Stimulated activated CD4-positive, alpha-beta T cell treated with anti-CD3 and anti-CD28 coated beads, Interleukin-12 subunit alpha, Interleukin-12 subunit beta, amount 100 ng/mL, for 24 hours (primary cell): ENCODE measurements at regions not wholly inside any gene's neighbourhood (a gene's known extent, or its start where the extent isn't known, plus 50 kb on each side); places are given as distances from the start of the nearest gene placed in this dataset.

ENCODE experiments used
- DNase-seq, 2 experiments: peaks; one replicate each; pipeline ENCODE4 v3.0.0-alpha.2; 2020; ENCODE audit warnings: low read depth in 2 of 2

- DNase-seq: no peak
These were observed 216.3 kb downstream of the CETN3 start for GRCh38 chr5:90193185-90193822.

- DNase-seq: no peak
These were observed 218.1 kb downstream of the CETN3 start for GRCh38 chr5:90191352-90192045.

- no peak for DNase-seq
These were observed 223.6 kb downstream of the CETN3 start for GRCh38 chr5:90185897-90186468.

- no peak for DNase-seq
These were observed 224.8 kb downstream of the CETN3 start for GRCh38 chr5:90184764-90185163.

GRCh38 chr5:90182726-90183125, 226.8 kb downstream of the CETN3 start:
- no peak for DNase-seq

- DNase-seq: no peak
These were observed 235.3 kb downstream of the CETN3 start for GRCh38 chr5:90174236-90174635.

- no peak for DNase-seq
These were observed 236.1 kb downstream of the CETN3 start for GRCh38 chr5:90173299-90174030.

- no peak for DNase-seq
These were observed 238.1 kb downstream of the CETN3 start for GRCh38 chr5:90171466-90171865.

GRCh38 chr5:90170261-90170660, 239.3 kb downstream of the CETN3 start:
- DNase-seq: no peak

GRCh38 chr5:90169078-90169477, 240.5 kb downstream of the CETN3 start:
- no peak for DNase-seq

- DNase-seq: no peak
These were observed 241.2 kb downstream of the CETN3 start for GRCh38 chr5:90168399-90168798.

- no peak for DNase-seq
These were observed 242.7 kb downstream of the CETN3 start for GRCh38 chr5:90166816-90167215.

- DNase-seq: no peak
These were observed 247.2 kb downstream of the CETN3 start for GRCh38 chr5:90162324-90162723.

- DNase-seq: no peak
These were observed 248.1 kb downstream of the CETN3 start for GRCh38 chr5:90161414-90161813.

GRCh38 chr5:90158131-90158530, 251.4 kb downstream of the CETN3 start:
- no peak for DNase-seq

GRCh38 chr5:90153031-90153430, 256.5 kb downstream of the CETN3 start:
- no peak for DNase-seq

GRCh38 chr5:90144625-90145327, 264.8 kb downstream of the CETN3 start:
- no peak for DNase-seq

- no peak for DNase-seq
These were observed 267.0 kb downstream of the CETN3 start for GRCh38 chr5:90142541-90142940.

- no peak for DNase-seq
These were observed 267.6 kb downstream of the CETN3 start for GRCh38 chr5:90141984-90142383.

GRCh38 chr5:90136952-90137528, 272.5 kb downstream of the CETN3 start:
- no peak for DNase-seq

GRCh38 chr5:90135779-90136378, 273.7 kb downstream of the CETN3 start:
- no peak for DNase-seq
